ENCODE measurements at regions not wholly inside any gene's neighbourhood (a gene's known extent, or its start where the extent isn't known, plus 50 kb on each side); places are given as distances from the start of the nearest gene placed in this dataset.

DNA sequence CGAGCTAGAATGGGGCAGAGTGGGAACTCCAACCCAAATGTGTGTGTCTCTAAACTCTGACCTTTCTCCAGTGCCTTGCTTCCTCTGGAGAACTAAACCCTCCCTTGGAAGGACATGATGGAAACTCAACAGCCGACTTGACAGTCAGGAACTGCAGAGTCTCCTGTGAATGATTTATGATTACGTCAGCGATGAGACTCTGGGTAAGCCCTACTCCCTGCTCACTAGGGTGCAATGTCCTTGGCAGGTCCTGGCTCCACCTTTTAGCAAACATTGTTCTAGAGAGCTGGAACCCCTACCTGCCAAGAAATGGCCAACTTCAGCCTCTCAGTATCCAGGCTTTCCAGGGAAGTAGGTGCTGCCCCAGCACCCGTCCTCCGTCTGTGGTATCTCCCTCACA, 96.1 kb upstream of the CD82 start:
- Mint-ChIP-seq H3K27me3 (ENCODE audit: unreplicated experiment) (peaks cover 24% of the 10 kb centered on the region), H3K27ac (ENCODE audit: unreplicated experiment) (no peak overlapping the region), H3K9me3 (ENCODE audit: unreplicated experiment) (peaks cover 7% of the 10 kb centered on the region), H3K4me1 (ENCODE audit: unreplicated experiment) (no peaks in the 10 kb centered on the region), H3K36me3 (ENCODE audit: unreplicated experiment) (no peaks in the 10 kb centered on the region), H3K4me3 (ENCODE audit: unreplicated experiment) (no peak overlapping the region)
- TF ChIP-seq, protein P1, sequence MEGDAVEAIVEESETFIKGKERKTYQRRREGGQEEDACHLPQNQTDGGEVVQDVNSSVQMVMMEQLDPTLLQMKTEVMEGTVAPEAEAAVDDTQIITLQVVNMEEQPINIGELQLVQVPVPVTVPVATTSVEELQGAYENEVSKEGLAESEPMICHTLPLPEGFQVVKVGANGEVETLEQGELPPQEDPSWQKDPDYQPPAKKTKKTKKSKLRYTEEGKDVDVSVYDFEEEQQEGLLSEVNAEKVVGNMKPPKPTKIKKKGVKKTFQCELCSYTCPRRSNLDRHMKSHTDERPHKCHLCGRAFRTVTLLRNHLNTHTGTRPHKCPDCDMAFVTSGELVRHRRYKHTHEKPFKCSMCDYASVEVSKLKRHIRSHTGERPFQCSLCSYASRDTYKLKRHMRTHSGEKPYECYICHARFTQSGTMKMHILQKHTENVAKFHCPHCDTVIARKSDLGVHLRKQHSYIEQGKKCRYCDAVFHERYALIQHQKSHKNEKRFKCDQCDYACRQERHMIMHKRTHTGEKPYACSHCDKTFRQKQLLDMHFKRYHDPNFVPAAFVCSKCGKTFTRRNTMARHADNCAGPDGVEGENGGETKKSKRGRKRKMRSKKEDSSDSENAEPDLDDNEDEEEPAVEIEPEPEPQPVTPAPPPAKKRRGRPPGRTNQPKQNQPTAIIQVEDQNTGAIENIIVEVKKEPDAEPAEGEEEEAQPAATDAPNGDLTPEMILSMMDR (IDR thresholded peaks at IDR 0.05) = no peak
- no peak for DNase-seq (ENCODE audit: extremely low spot score, unreplicated experiment)

DNA sequence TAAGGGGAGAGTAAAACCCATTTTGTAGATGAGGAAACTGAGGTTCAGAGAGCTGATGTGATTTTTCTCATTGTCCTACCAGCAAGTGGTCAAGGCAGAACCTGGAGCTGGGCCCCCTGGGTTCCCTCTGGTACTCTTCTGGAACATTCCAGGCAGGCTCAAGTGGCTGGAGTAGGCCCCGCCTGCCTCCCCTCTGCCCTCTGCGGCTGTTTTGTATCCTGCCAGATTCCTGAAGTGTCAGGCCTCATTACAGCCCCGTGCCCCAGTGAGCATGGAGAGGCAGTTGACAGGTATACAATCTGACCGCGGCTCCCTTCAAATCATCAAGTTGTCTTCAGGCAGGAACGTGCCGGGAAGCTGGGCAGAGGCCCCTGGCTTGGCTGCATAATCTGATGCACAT, 94.6 kb upstream of the CD82 start:
- Mint-ChIP-seq H3K4me1 (ENCODE audit: unreplicated experiment) (no peaks in the 10 kb centered on the region), H3K27me3 (ENCODE audit: unreplicated experiment) (peaks cover 26% of the 10 kb centered on the region), H3K9me3 (ENCODE audit: unreplicated experiment) (no peaks in the 10 kb centered on the region), H3K4me3 (ENCODE audit: unreplicated experiment) (no peak overlapping the region), H3K27ac (ENCODE audit: unreplicated experiment) (no peak overlapping the region), H3K36me3 (ENCODE audit: unreplicated experiment) (no peaks in the 10 kb centered on the region)
- DNase-seq (ENCODE audit: extremely low spot score, unreplicated experiment) = no peak
- TF ChIP-seq, protein P1 (IDR thresholded peaks at IDR 0.05) = no peak

DNA sequence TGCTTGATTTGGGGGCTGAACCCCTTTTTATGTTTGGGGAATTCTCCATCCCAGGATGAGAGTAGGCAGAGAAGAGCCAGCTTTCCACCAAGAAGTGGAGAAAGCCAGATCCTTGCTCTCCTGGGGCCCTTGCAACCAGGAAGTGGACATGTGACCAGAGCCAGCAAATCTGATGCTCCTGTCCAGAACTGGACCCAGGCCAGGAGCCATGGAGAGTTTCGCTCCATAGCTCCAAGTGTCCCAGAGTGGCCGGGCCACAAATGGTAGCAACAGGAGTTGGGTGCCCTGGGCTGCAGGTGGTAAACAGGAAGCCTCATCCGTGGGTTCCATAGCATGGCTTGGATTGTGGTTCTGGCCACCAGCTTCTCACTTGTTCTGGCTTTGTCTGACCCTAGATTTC, 93.9 kb upstream of the CD82 start:
- TF ChIP-seq, protein P1 (IDR thresholded peaks at IDR 0.05) = no peak
- Mint-ChIP-seq H3K27me3 (ENCODE audit: unreplicated experiment) (peaks cover 33% of the 10 kb centered on the region), H3K4me3 (ENCODE audit: unreplicated experiment) (no peak overlapping the region), H3K27ac (ENCODE audit: unreplicated experiment) (no peak overlapping the region), H3K36me3 (ENCODE audit: unreplicated experiment) (no peaks in the 10 kb centered on the region), H3K4me1 (ENCODE audit: unreplicated experiment) (no peaks in the 10 kb centered on the region), H3K9me3 (ENCODE audit: unreplicated experiment) (no peaks in the 10 kb centered on the region)
- no peak for DNase-seq (ENCODE audit: extremely low spot score, unreplicated experiment)

DNA sequence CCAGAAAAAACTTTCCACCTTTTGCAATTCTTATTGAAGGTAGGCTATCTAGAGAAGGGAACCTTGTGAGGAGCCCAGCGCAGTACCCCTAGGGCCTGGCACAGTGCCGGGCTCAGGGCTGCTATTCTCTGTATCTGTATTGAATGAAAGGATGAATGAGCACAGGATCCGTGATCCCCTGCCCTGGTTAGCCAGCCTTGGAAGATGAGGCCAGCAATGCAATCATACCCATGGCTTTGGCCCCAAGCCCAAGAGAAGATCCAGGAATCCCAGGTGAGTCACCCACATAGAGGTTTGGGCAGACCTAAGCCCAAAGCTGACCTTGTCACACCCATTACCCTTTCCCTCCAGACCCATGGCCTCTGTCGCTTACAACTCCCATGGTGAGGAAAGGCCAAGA, 92.5 kb upstream of the CD82 start:
- TF ChIP-seq, protein P1 (IDR thresholded peaks at IDR 0.05) = no peak
- peaks cover 35% of the 10 kb centered on the region for H3K27me3 Mint-ChIP-seq (ENCODE audit: unreplicated experiment)
- no peaks in the 10 kb centered on the region for H3K36me3 Mint-ChIP-seq (ENCODE audit: unreplicated experiment)

DNA sequence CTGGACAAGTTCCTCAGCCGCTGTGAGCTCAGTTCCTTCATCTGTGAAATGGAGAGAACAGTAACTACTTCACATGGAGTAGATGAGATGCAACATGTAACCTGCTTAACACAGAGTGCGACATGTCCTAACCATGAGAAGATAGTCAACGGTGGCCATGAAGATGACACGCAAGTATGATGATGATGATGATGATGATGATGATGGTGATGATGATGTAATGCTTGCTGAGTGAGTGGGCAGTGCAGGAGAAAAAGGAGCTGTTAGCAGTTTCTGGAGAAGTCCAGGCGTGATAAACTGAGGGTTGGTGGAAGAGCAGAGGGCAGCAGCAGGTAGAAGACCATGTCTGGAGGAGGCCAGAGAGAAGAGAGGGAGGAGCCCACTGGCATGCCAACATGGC, 90.8 kb upstream of the CD82 start:
- Mint-ChIP-seq H3K27ac (ENCODE audit: unreplicated experiment) (no peak overlapping the region), H3K4me1 (ENCODE audit: unreplicated experiment) (no peaks in the 10 kb centered on the region), H3K9me3 (ENCODE audit: unreplicated experiment) (no peaks in the 10 kb centered on the region), H3K4me3 (ENCODE audit: unreplicated experiment) (no peak overlapping the region), H3K36me3 (ENCODE audit: unreplicated experiment) (no peaks in the 10 kb centered on the region), H3K27me3 (ENCODE audit: unreplicated experiment) (peaks cover 30% of the 10 kb centered on the region)
- TF ChIP-seq, protein P1 (IDR thresholded peaks at IDR 0.05) = no peak
- DNase-seq (ENCODE audit: extremely low spot score, unreplicated experiment) = no peak

More for the DNA sequence above, 92.5 kb upstream of the CD82 start:
- no peaks in the 10 kb centered on the region for H3K9me3 Mint-ChIP-seq (ENCODE audit: unreplicated experiment)
- H3K4me3 Mint-ChIP-seq (ENCODE audit: unreplicated experiment) = no peak overlapping the region
- H3K27ac Mint-ChIP-seq (ENCODE audit: unreplicated experiment) = no peak overlapping the region
- no peak for DNase-seq (ENCODE audit: extremely low spot score, unreplicated experiment)
- no peaks in the 10 kb centered on the region for H3K4me1 Mint-ChIP-seq (ENCODE audit: unreplicated experiment)
